HG03520 (cell line): ENCODE measurements at regions not wholly inside any gene's neighbourhood (a gene's known extent, or its start where the extent isn't known, plus 50 kb on each side); places are given as distances from the start of the nearest gene placed in this dataset.
"Not testable (repeated sequence)": the region's sequence is repeated elsewhere in the genome, so short reads cannot be mapped to it uniquely, and the experiment has no call there.

Source experiments
- ATAC-seq: cut with Tn5 transposase; IDR thresholded peaks from one replicate; pipeline ENCODE4 v1.9.1; 2021; ENCODE audit warnings: mild to moderate bottlenecking, moderate library complexity; ENCODE audit not compliant: unreplicated experiment

DNA sequence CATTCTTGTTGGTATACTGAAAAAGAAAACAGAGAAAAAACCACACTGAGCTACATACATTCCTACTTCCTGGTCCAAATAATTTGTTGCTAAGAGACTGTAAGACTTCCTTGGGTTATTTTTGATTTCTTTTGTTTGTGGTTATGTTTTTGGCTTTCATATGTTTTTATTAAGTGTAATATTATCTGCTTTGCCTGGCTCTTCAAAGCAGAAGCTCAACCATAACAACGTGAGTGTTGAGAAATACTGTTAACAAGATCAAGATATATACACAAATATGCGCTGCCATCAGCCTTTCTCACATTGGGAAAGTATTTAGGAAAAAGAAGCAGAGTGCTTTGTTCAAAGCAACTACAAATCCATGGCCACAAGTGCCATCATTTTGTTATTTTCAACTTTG, 556.2 kb upstream of the CBLB start:
- ATAC-seq, result no peak

GRCh38 chr3:106425916-106426315, 557.1 kb upstream of the CBLB start:
- no peak for ATAC-seq

DNA sequence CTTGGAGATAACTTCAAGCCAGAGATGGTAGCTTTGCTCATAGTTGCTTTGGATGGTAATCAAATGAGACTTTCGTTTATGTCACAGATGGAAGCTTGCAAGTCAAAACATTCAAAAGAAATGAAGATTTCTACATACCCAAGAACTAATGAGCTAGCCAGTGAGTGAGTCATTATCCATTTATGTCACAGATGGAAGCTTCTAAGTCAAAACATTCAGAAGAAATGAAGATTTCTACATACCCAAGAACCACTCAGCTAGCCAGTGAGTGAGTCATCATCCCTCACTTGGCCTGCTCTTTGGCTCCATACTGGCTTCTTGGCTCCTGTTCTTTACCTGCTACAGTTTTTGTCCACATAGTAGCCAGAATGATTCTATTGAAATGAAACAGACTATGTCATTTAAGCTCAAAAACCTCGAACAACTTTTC, 559.8 kb upstream of the CBLB start:
- no peak for ATAC-seq

GRCh38 chr3:106431721-106432120, 562.9 kb upstream of the CBLB start:
- no peak for ATAC-seq

DNA sequence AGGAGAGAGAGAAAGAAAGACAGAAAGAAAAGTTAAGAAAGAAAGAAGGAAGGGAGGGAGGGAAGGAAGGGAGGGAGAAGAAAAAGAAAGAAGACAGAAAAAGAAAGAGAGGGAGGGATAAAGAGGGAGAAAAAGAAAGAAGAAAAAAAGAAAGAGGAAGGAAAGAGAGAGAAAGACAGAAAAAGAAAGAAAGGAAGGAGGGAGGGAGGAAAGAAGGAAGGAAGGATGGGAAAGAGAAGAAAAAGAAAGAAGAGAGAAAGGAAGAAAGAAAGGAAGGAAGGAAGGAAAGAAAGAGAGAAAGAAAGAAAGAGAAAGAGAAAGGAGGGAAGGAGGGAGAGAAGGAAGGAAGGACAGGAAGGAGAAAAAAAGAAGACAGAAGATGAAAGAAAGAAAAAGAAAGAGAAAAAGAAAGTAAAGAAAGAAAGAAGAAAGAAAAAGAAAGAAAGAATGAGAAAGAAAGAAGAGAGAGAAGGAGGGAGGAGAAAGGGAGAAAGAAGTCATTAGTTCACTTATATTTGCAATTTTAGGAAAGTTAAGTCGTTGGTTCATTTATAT, 567.2 kb upstream of the CBLB start:
- ATAC-seq, result no peak

GRCh38 chr3:106438887-106439286, 570.1 kb upstream of the CBLB start:
- ATAC-seq, result no peak

DNA sequence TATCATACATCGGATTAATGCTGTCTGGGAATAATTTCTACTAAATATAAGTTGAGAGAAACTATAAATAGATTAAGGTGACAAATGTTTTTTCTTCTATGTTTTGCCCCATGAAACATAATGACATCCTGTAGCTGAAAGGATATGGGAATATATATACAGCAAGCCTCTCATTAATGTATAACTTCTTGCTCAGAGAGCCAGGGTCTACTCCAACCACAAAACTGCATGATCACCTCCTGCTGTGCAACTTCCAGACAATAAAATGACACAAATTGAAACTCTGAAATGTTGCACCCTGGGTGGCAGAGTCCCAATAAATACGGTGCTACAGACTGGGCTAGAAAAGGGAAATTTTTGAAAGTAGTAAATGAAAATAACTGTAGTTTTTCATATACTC, 571.9 kb upstream of the CBLB start:
- ATAC-seq, result no peak

GRCh38 chr3:106446271-106446670, 577.5 kb upstream of the CBLB start:
- ATAC-seq, result no peak

DNA sequence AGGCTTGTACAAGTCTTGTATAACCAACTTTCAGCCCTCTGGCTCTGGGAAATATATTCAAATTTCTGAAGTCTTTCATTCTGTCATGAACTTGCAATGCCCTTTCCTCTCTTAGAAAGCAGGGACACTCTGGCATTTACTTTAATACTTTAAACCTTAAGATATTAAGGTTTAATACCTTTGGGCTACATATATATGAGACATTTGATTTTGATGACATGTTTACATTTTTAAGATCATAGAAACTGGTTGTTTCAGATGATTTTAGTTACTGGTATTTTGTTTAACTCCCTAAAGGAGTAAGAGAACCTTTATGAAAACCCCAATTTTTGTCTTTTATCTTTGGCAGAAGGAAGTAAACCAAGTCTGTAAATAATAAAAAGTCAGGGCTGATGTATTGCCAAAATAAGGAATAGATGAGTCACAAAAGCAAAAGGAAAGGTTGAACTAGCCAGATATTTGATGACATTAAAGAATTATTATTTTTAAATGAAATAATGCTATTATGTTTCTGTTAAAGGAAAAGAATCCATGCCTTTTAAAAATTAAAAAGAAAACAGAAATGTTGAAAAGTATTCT, 579.0 kb upstream of the CBLB start:
- ATAC-seq, result no peak

- not testable (repeated sequence) for ATAC-seq
These were observed 579.7 kb upstream of the CBLB start for GRCh38 chr3:106448372-106448966.

GRCh38 chr3:106452096-106452495, 583.3 kb upstream of the CBLB start:
- ATAC-seq, result no peak

DNA sequence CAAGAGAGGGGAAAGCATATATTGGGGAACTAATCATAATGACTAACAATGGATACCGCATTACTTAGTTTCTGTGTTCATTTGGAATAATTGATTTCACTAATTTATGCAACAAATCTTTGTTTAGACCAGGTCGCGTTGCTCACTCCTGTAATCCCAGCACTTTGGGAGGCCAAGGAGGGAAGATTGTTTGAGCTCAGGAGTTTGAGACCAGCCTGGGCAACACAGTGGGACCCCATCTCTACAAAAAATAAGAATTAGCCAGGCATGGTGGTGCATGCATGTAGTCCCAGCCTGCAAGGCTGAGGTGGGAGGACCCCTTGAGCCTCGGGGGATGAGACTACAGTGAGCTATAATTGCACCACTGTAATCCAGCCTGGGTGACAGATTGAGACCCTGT, 585.7 kb upstream of the CBLB start:
- no peak for ATAC-seq

GRCh38 chr3:106457281-106458180, 588.7 kb upstream of the CBLB start:
- ATAC-seq, result peak; percentile 95

GRCh38 chr3:106458952-106459351, 590.1 kb upstream of the CBLB start:
- no peak for ATAC-seq

GRCh38 chr3:106466881-106467280, 598.1 kb upstream of the CBLB start:
- no peak for ATAC-seq

GRCh38 chr3:106473576-106474475, 605.0 kb upstream of the CBLB start:
- no peak for ATAC-seq

GRCh38 chr3:106482451-106482850, 613.6 kb upstream of the CBLB start:
- no peak for ATAC-seq

- ATAC-seq, result no peak
These were observed 616.4 kb upstream of the CBLB start for GRCh38 chr3:106485217-106485616.

DNA sequence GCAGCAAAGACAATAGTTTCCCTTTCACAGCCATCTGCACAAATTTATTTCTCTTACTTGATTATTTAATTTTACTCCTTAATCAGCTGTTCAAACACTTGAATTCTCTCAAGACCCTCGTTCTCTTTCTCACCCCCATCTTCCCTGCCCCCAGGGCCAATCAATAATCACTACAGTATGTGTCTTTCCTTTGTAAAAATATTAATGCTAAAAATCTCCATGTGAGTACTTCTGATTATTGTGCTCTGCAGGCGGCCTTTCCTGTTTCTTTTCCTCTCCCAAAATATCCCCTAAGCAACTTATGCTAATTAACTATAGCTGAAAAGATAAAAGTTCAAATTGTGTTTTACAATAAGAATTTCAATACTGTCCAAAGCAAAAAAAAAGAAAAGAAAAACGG, 617.0 kb upstream of the CBLB start:
- ATAC-seq, result no peak

DNA sequence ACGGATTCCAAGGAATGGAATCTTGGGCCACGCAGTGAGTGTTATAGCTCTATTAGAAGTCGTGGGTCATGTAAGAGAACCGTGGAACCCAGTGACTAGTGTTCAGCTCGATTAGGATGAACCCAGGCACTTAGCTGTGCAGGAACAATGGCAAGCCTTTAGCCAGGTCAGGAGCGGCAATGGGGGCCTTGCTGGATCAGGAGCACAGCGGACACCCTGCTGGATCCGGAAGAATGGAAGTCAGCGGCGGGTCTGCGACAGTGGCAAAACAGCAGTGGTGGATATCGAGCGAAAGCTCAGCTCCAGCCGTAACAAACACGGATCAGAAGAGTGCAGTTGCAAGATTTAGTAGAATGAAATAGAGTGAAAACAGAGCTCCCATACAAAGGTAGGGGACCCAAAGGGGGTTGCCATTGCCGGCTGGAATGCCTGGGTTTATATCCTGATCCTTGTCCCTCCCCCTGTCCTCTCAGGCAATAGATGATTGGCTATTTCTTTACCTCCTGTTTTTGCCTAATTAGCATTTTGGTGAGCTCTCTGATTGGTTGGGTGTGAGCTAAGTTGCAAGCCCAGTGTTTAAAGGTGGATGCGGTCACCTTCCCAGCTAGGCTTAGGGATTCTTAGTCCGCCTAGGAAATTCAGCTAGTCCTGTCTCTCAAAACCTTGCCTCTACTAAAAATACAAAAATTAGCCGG, 618.3 kb upstream of the CBLB start:
- ATAC-seq, result not testable (repeated sequence)
